PFSK-1 (cell line): ENCODE measurements at regions not wholly inside any gene's neighbourhood (a gene's known extent, or its start where the extent isn't known, plus 50 kb on each side); places are given as distances from the start of the nearest gene placed in this dataset.

Experiments
- POLR2AphosphoS5 ChIP-seq: IDR thresholded peaks from 2 replicates; pipeline ENCODE4 v1.6.1; 2012; ENCODE audit warnings: low read depth, mild to moderate bottlenecking, control low read depth, low read length, moderate library complexity
- SIN3A ChIP-seq: IDR thresholded peaks from 2 replicates; pipeline ENCODE4 v1.6.1; 2012; ENCODE audit warnings: mild to moderate bottlenecking, low read length, moderate library complexity, borderline replicate concordance; ENCODE audit not compliant: insufficient read depth
- TAF1 ChIP-seq: IDR thresholded peaks from 2 replicates; pipeline ENCODE4 v1.6.1; 2012; ENCODE audit warnings: low read length, control low read depth, borderline replicate concordance; ENCODE audit not compliant: insufficient read depth
- TF ChIP-seq, protein P1 (sequence below), 2 experiments: IDR thresholded peaks; 2 replicates each; pipeline versions ENCODE4 v1.6.1 to v1.8.0; 2011 to 2012; ENCODE audit warnings: low read depth in 2 of 2, low read length in 2 of 2, control low read depth in 1 of 2, inconsistent platforms in 1 of 2, mild to moderate bottlenecking in 1 of 2, moderate library complexity in 1 of 2; ENCODE audit not compliant: insufficient read depth in 1 of 2

DNA sequence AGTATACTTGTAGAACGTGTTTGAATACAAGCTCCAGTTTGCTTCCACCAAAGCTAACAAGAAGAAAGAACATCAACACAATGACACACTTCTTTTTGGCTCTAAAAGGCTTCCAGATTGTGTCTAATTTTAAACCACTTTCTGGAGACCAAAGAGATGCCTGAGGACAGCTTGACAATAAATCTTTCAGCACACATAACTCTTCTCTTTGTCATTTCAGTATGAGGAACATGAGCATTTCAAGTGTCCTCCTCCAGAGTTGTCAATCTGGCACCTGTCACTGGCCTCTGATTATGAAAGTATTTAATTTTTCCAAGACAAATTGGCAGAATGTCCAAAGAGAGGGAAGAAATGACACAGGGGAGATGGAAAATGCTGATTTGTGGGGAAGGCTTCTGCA, 79.0 kb upstream of the TLR4 start:
- no peak for TF ChIP-seq SIN3A
- TF ChIP-seq TAF1 = no peak
- TF ChIP-seq POLR2AphosphoS5 = no peak
- TF ChIP-seq, protein P1, sequence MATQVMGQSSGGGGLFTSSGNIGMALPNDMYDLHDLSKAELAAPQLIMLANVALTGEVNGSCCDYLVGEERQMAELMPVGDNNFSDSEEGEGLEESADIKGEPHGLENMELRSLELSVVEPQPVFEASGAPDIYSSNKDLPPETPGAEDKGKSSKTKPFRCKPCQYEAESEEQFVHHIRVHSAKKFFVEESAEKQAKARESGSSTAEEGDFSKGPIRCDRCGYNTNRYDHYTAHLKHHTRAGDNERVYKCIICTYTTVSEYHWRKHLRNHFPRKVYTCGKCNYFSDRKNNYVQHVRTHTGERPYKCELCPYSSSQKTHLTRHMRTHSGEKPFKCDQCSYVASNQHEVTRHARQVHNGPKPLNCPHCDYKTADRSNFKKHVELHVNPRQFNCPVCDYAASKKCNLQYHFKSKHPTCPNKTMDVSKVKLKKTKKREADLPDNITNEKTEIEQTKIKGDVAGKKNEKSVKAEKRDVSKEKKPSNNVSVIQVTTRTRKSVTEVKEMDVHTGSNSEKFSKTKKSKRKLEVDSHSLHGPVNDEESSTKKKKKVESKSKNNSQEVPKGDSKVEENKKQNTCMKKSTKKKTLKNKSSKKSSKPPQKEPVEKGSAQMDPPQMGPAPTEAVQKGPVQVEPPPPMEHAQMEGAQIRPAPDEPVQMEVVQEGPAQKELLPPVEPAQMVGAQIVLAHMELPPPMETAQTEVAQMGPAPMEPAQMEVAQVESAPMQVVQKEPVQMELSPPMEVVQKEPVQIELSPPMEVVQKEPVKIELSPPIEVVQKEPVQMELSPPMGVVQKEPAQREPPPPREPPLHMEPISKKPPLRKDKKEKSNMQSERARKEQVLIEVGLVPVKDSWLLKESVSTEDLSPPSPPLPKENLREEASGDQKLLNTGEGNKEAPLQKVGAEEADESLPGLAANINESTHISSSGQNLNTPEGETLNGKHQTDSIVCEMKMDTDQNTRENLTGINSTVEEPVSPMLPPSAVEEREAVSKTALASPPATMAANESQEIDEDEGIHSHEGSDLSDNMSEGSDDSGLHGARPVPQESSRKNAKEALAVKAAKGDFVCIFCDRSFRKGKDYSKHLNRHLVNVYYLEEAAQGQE (IDR thresholded peaks at IDR 0.05; ENCODE audit: insufficient read depth in 1 of 2, low read depth in 2 of 2, low read length in 2 of 2) = no peak
